HCT116 (cell line): ENCODE measurements at regions not wholly inside any gene's neighbourhood (a gene's known extent, or its start where the extent isn't known, plus 50 kb on each side); places are given as distances from the start of the nearest gene placed in this dataset.

Experiments
- ATAC-seq: fragments of 200-7000 bp; cut with Tn5 transposase; 2 replicates; pipeline ENCODE4 v1.9.1; 2020; ENCODE audit warnings: mild to moderate bottlenecking, moderate library complexity
- BruUV-seq: library from RNA; stranded (reverse); fragments of 400-500 nt; replicated peaks from 2 replicates; lab custom pipeline; 2021; lab: Mats Ljungman, UMichigan
- CTCF ChIA-PET: fragments of 300-600 bp; sonication (Branson Sonifier 250); formaldehyde crosslinking; loops from one replicate; lab custom pipeline; 2021; ENCODE audit warnings: antibody characterized with exemption; lab: Charles Lee
- POLR2A ChIA-PET: fragments of 300-600, 350-600 bp; sonication (Branson Sonifier 250); formaldehyde crosslinking; loops from one replicate; lab custom pipeline; 2021; ENCODE audit warnings: antibody characterized with exemption; lab: Charles Lee
- RAD21 ChIA-PET, 2 experiments: fragments of 300-600 bp; sonication (Branson Sonifier 250); formaldehyde crosslinking; loops; one replicate each; lab custom pipeline; 2023; ENCODE audit warnings: low total read pairs in 2 of 2; ENCODE audit not compliant: uncharacterized antibody in 2 of 2, unreplicated experiment in 2 of 2, low non-redundant PET in 1 of 2; lab: Charles Lee
- DNase-seq: peaks from one replicate; pipeline ENCODE4 v3.0.0-alpha.2; 2010; ENCODE audit warnings: low read depth, low spot score
- H2AFZ ChIP-seq: fragments of 200-600 bp; shearing (Covaris generic), sonication (generic); 2 replicates; pipeline ENCODE4 v1.6.1; 2017; ENCODE audit warnings: low read depth, mixed run types, mixed read lengths, antibody characterized with exemption, low read length; ENCODE audit not compliant: poor library complexity, severe bottlenecking
- H3K27ac ChIP-seq: 2 replicates; pipeline ENCODE4 v1.5.1; 2012; ENCODE audit warnings: low read depth, low read length
- H3K27me3 ChIP-seq: fragments of 200-600 bp; sonication (generic); 2 replicates; pipeline ENCODE4 v1.6.1; 2016; ENCODE audit warnings: mixed run types, low read length, mixed read lengths; ENCODE audit not compliant: insufficient read depth
- H3K36me3 ChIP-seq, 2 experiments: fragments of 200-500 bp in 1 of 2; fragments of 200-600 bp in 1 of 2; sonication (Bioruptor generic) in 1 of 2; sonication (generic) in 1 of 2; 2 replicates each; pipeline versions ENCODE4 v1.5.1 to v1.6.1; 2014 to 2016; ENCODE audit warnings: low read length in 2 of 2, inconsistent platforms in 1 of 2, mixed read lengths in 1 of 2, mixed run types in 1 of 2; ENCODE audit not compliant: insufficient read depth in 2 of 2, control insufficient read depth in 1 of 2
- H3K4me1 ChIP-seq, 2 experiments: fragments of 200-600 bp in 1 of 2; sonication (generic) in 1 of 2; 2 replicates each; pipeline versions ENCODE4 v1.5.1 to v1.6.1; 2012 to 2017; ENCODE audit warnings: low read length in 2 of 2, inconsistent platforms in 1 of 2, mild to moderate bottlenecking in 1 of 2, mixed read lengths in 1 of 2, mixed run types in 1 of 2, moderate library complexity in 1 of 2; ENCODE audit not compliant: insufficient read depth in 2 of 2, control insufficient read depth in 1 of 2
- H3K4me2 ChIP-seq: fragments of 200-600 bp; sonication (generic); 2 replicates; pipeline ENCODE4 v1.6.1; 2017; ENCODE audit warnings: mixed run types, low read length, mixed read lengths
- H3K4me3 ChIP-seq, 2 experiments: fragments of 200-600 bp in 1 of 2; sonication (generic) in 1 of 2; replicated peaks in 1 of 2; 2 replicates each; pipeline ENCODE4 v1.5.1; 2011 to 2016; ENCODE audit warnings: low read length in 2 of 2, control low read depth in 1 of 2, low read depth in 1 of 2, mild to moderate bottlenecking in 1 of 2, mixed read lengths in 1 of 2, mixed run types in 1 of 2
- H3K79me2 ChIP-seq: fragments of 200-600 bp; sonication (generic); 2 replicates; pipeline ENCODE4 v1.6.1; 2017; ENCODE audit warnings: mild to moderate bottlenecking, mixed run types, low read length, moderate library complexity, mixed read lengths; ENCODE audit not compliant: insufficient read depth
- H3K9ac ChIP-seq: fragments of 200-600 bp; sonication (generic); 2 replicates; pipeline ENCODE4 v1.6.1; 2016; ENCODE audit warnings: low read length, mixed read lengths
- H3K9me2 ChIP-seq: fragments of 200-600 bp; sonication (generic), shearing (Covaris generic); 2 replicates; pipeline ENCODE4 v1.6.1; 2017; ENCODE audit warnings: mixed run types, mild to moderate bottlenecking, moderate library complexity; ENCODE audit not compliant: insufficient read depth
- H3K9me3 ChIP-seq, 2 experiments: fragments of 200-500 bp in 1 of 2; fragments of 200-600 bp in 1 of 2; sonication (Bioruptor generic) in 1 of 2; sonication (generic) in 1 of 2; 2 replicates each; pipeline ENCODE4 v1.6.1; 2014 to 2017; ENCODE audit warnings: low read length in 2 of 2, mixed read lengths in 2 of 2, inconsistent platforms in 1 of 2, low read depth in 1 of 2, mild to moderate bottlenecking in 1 of 2, mixed run types in 1 of 2, moderate library complexity in 1 of 2; ENCODE audit not compliant: control insufficient read depth in 1 of 2, insufficient read depth in 1 of 2
- H4K20me1 ChIP-seq: fragments of 200-600 bp; sonication (generic), shearing (Covaris generic); 2 replicates; pipeline ENCODE4 v1.6.1; 2017; ENCODE audit warnings: mixed run types, mild to moderate bottlenecking, moderate library complexity; ENCODE audit not compliant: insufficient read depth
- CEBPB ChIP-seq: IDR thresholded peaks from 2 replicates; pipeline ENCODE4 v1.6.1; 2012; ENCODE audit warnings: low read depth
- CTCF ChIP-seq, 3 experiments: fragments of 200-600 bp in 1 of 3; sonication (generic) in 1 of 3; IDR thresholded peaks in 2 of 3; conservative IDR thresholded peaks in 1 of 3; 2 replicates each; pipeline ENCODE4 v1.5.1; 2012 to 2017; ENCODE audit warnings: low read depth in 2 of 3, low read length in 2 of 3, antibody characterized with exemption in 1 of 3, borderline replicate concordance in 1 of 3, control low read depth in 1 of 3, mild to moderate bottlenecking in 1 of 3, mixed read lengths in 1 of 3, mixed run types in 1 of 3, moderate library complexity in 1 of 3; ENCODE audit not compliant: insufficient read depth in 1 of 3
- ELF1 ChIP-seq: IDR thresholded peaks from 2 replicates; pipeline ENCODE4 v1.6.1; 2012; ENCODE audit warnings: low read depth, borderline replicate concordance
- EZH2phosphoT487 ChIP-seq: fragments of 200-600 bp; IDR thresholded peaks from 2 replicates; pipeline ENCODE4 v1.6.1; 2018; ENCODE audit warnings: antibody characterized with exemption, borderline replicate concordance
- RAD21 ChIP-seq: IDR thresholded peaks from 2 replicates; pipeline ENCODE4 v1.6.1; 2012; ENCODE audit warnings: low read depth, mild to moderate bottlenecking
- TCF7L2 ChIP-seq: IDR thresholded peaks from 2 replicates; pipeline ENCODE4 v1.7.0; 2011; ENCODE audit warnings: borderline replicate concordance, inconsistent platforms; ENCODE audit not compliant: insufficient read depth, insufficient read length; ENCODE audit errors: extremely low read depth
- intact Hi-C: fragments of 100-400 bp; cut with micrococcal nuclease; formaldehyde crosslinking; loops from 2 replicates; pipeline ENCODE4 v1.10.0; 2022

- TF ChIP-seq TCF7L2 (no peak), RAD21 (no peak), ELF1 (no peak), CTCF (IDR thresholded peaks at IDR 0.05 in 2 of 3, conservative IDR thresholded peaks at IDR 0.05 in 1 of 3; ENCODE audit: borderline replicate concordance in 1 of 3, insufficient read depth in 1 of 3, low read depth in 2 of 3, low read length in 2 of 3) (no peak), EZH2phosphoT487 (no peak)
These were observed 369.2 kb upstream of the AKR1E2 start (continued) for GRCh38 chr10:4456776-4457175.

- Histone ChIP-seq H3K9me3 (no peaks in the 10 kb centered on the region), H3K79me2 (no peaks in the 10 kb centered on the region), H4K20me1 (no peaks in the 10 kb centered on the region), H3K36me3 (no peaks in the 10 kb centered on the region), H3K4me1 (no peaks in the 10 kb centered on the region), H3K27ac (no peak overlapping the region), H3K27me3 (no peaks in the 10 kb centered on the region), H3K4me3 (no peak overlapping the region), H3K4me2 (no peak overlapping the region)
- ChIA-PET RAD21 (no interaction called here), CTCF (no interaction called here)
- TF ChIP-seq EZH2phosphoT487, result no peak
- no peak for TF ChIP-seq CEBPB
- TF ChIP-seq, all 23 proteins: peak for 0
- POLR2A ChIA-PET, result no interaction called here
- Histone ChIP-seq H2AFZ (no peak overlapping the region), H3K9ac (no peak overlapping the region), H3K9me2 (no peaks in the 10 kb centered on the region)
- ATAC-seq (no peak), DNase-seq (no peak)
- intact Hi-C loops, result no loop called here
- no TSS peak for BruUV-seq
These were observed 369.7 kb upstream of the AKR1E2 start for GRCh38 chr10:4456279-4456678.
